K562 (cell line): ENCODE measurements at regions not wholly inside any gene's neighbourhood (a gene's known extent, or its start where the extent isn't known, plus 50 kb on each side); places are given as distances from the start of the nearest gene placed in this dataset.

Source experiments
- ATAC-seq: fragments of 200-7000 bp; cut with Tn5 transposase; 3 replicates; pipeline ENCODE4 v1.9.1; 2020; ENCODE audit warnings: moderate library complexity
- BruUV-seq: library from RNA; stranded (reverse); fragments of 400-500 nt; replicated peaks from 2 replicates; lab custom pipeline; 2021; lab: Mats Ljungman, UMichigan
- CTCF ChIA-PET: fragments of 300-600 bp; formaldehyde crosslinking; extraction: SDS; loops from one replicate; lab custom pipeline; 2021; ENCODE audit warnings: low intra/inter-chr PET ratio; lab: Yijun Ruan, JAX
- POLR2A ChIA-PET: fragments of 300-600, 350-650 bp; sonication (Branson Sonifier 250); formaldehyde crosslinking; extraction: SDS; loops from one replicate; lab custom pipeline; 2021; ENCODE audit warnings: antibody characterized with exemption, inconsistent platforms; lab: Yijun Ruan, JAX
- DNase-seq, 4 experiments: peaks; one replicate each; pipeline versions ENCODE4 v3.0.0 to v3.0.0-alpha.2; 2011 to 2018; ENCODE audit warnings: low spot score in 3 of 4, mixed read lengths in 3 of 4; ENCODE audit errors: extremely low read depth in 1 of 4
- FAIRE-seq: peaks from 2 replicates; lab custom pipeline; 2011; peaks lifted over from hg19 to GRCh38; lab: Jason Lieb, UNC
- H2AFZ ChIP-seq: 2 replicates; pipeline ENCODE4 v1.6.0; 2011; ENCODE audit warnings: low read depth, low read length, control low read depth, inconsistent platforms
- H3K27ac ChIP-seq: fragments of 200-600 bp; 3 replicates; pipeline ENCODE4 v1.8.0; 2011; ENCODE audit warnings: low read depth, mild to moderate bottlenecking, control low read depth, inconsistent platforms, low read length, moderate library complexity, mixed read lengths; ENCODE audit errors: extremely low read depth
- H3K27me3 ChIP-seq, 2 experiments: fragments of 300-600 bp in 1 of 2; 2 replicates in 1 of 2; 3 replicates in 1 of 2; pipeline versions ENCODE4 v1.6.0 to v1.8.0; 2011; ENCODE audit warnings: inconsistent platforms in 2 of 2, low read length in 2 of 2, mild to moderate bottlenecking in 1 of 2, mixed read lengths in 1 of 2, moderate library complexity in 1 of 2; ENCODE audit not compliant: control insufficient read depth in 2 of 2, insufficient read depth in 2 of 2
- H3K36me3 ChIP-seq: fragments of 300-600 bp; 3 replicates; pipeline ENCODE4 v1.8.0; 2011; ENCODE audit warnings: mild to moderate bottlenecking, low read length, inconsistent platforms; ENCODE audit not compliant: control insufficient read depth, insufficient read depth
- H3K4me1 ChIP-seq, 2 experiments: fragments of 200-600 bp in 1 of 2; replicated peaks in 1 of 2; 2 replicates in 1 of 2; 3 replicates in 1 of 2; pipeline versions ENCODE4 v1.5.1 to v1.8.0; 2011; ENCODE audit warnings: inconsistent platforms in 2 of 2, low read length in 2 of 2, mild to moderate bottlenecking in 1 of 2, mixed read lengths in 1 of 2, moderate library complexity in 1 of 2; ENCODE audit not compliant: control insufficient read depth in 2 of 2, insufficient read depth in 2 of 2
- H3K4me2 ChIP-seq: 2 replicates; pipeline ENCODE4 v1.6.1; 2011; ENCODE audit warnings: low read length, control low read depth, inconsistent platforms, mixed read lengths; ENCODE audit not compliant: insufficient read depth
- H3K4me3 ChIP-seq: fragments of 200-600 bp; sonication (generic), shearing (Covaris generic); 2 replicates; pipeline ENCODE4 v1.5.1; 2016; ENCODE audit warnings: control low read depth, inconsistent platforms
- H3K79me2 ChIP-seq: fragments of 200-600 bp; 3 replicates; pipeline ENCODE4 v1.8.0; 2011; ENCODE audit warnings: low read length, inconsistent platforms; ENCODE audit not compliant: control insufficient read depth, insufficient read depth
- H3K9ac ChIP-seq, 2 experiments: 2 replicates each; pipeline versions ENCODE4 v1.6.0 to v1.6.1; 2011; ENCODE audit warnings: low read depth in 2 of 2, low read length in 2 of 2, control low read depth in 1 of 2, inconsistent platforms in 1 of 2, mild to moderate bottlenecking in 1 of 2, mixed read lengths in 1 of 2; ENCODE audit not compliant: insufficient read depth in 1 of 2
- H3K9me1 ChIP-seq: one replicate; pipeline ENCODE4 v1.6.0; 2011; ENCODE audit warnings: inconsistent platforms, mild to moderate bottlenecking, low read length, moderate library complexity; ENCODE audit not compliant: control insufficient read depth, insufficient read depth
- H3K9me3 ChIP-seq: replicated peaks from 2 replicates; pipeline ENCODE4 v1.5.1; 2011; ENCODE audit warnings: low read depth, low read length, inconsistent platforms; ENCODE audit not compliant: control insufficient read depth, insufficient read depth
- H4K20me1 ChIP-seq: replicated peaks from 2 replicates; pipeline ENCODE4 v1.6.1; 2011; ENCODE audit warnings: low read length, inconsistent platforms, mixed read lengths; ENCODE audit not compliant: control insufficient read depth, insufficient read depth
- EZH2 ChIP-seq: IDR thresholded peaks from 2 replicates; pipeline ENCODE4 v1.6.1; 2012; ENCODE audit warnings: low read depth, mild to moderate bottlenecking, inconsistent platforms, low read length, borderline replicate concordance
- MEF2D ChIP-seq: conservative IDR thresholded peaks from 2 replicates; pipeline ENCODE4 v1.6.1; 2016; ENCODE audit warnings: low read depth, missing genetic modification characterization, missing compliant biosample characterization
- PREB ChIP-seq: sonication (generic); formaldehyde crosslinking; IDR thresholded peaks from 2 replicates; pipeline ENCODE4 v1.8.1; 2023; ENCODE audit warnings: mild to moderate bottlenecking, missing genetic modification reagents
- RFX1 ChIP-seq: fragments of 450-650 bp; IDR thresholded peaks from 2 replicates; pipeline ENCODE4 v1.6.1; 2016; ENCODE audit warnings: mild to moderate bottlenecking, moderate library complexity
- RFX5 ChIP-seq: IDR thresholded peaks from 2 replicates; pipeline ENCODE4 v1.6.1; 2011; ENCODE audit warnings: low read depth, mild to moderate bottlenecking, improper control_type of control experiment, low read length
- WGBS: fragments of 100-300 bp; shearing (Covaris generic); methylation state at CpG from one replicate; pipeline ENCODE4 v1.1.6; 2016; ENCODE audit warnings: low coverage, mixed read lengths; ENCODE audit not compliant: insufficient coverage; ENCODE audit errors: missing lambda C conversion rate; 5-methylcytosine and 5-hydroxymethylcytosine counted together
- in situ Hi-C: fragments of 300-500 bp; cut with MboI; formaldehyde crosslinking; loops from 4 replicates; pipeline ENCODE4 v1.15.0; 2018; ENCODE audit warnings: inconsistent platforms, mixed read lengths
- intact Hi-C: fragments of 100-400 bp; cut with micrococcal nuclease; formaldehyde crosslinking; loops from 2 replicates; pipeline ENCODE4 v1.14.2; 2022
- TF ChIP-seq, protein P1 (sequence below): fragments of 450-650 bp; IDR thresholded peaks from 2 replicates; pipeline ENCODE4 v1.6.1; 2016; ENCODE audit warnings: antibody characterized with exemption

DNA sequence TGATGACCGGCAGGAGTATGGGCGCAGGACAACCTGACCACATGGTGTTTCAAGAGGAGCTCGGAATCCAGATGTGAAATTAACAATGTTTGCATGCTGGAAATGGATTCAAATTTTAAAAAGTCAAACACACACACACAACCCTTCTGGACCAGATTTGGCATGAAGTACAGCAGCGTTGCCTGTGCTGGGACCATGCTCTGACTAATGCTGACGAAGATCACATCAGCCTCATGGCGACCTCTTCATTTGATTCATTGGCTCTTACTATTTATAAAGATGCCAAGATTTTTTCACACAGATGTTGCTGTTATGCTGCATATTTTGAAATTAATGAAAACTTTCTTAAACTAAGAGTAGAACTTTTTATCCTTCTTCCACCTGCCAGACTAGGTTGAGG is 926.6 kb upstream of the TMEM132C start:
- BruUV-seq: no TSS peak
- in situ Hi-C loops (no loop called here), intact Hi-C loops (no loop called here)
- ChIA-PET CTCF (no interaction called here), POLR2A (no interaction called here)
- Histone ChIP-seq H3K9me3 (no peaks in the 10 kb centered on the region), H3K27me3 (no peaks in the 10 kb centered on the region), H3K79me2 (no peaks in the 10 kb centered on the region), H4K20me1 (no peaks in the 10 kb centered on the region), H3K4me3 (no peak overlapping the region), H3K9me1 (no peaks in the 10 kb centered on the region), H3K9ac (no peak overlapping the region), H3K4me2 (no peak overlapping the region), H3K4me1 (no peaks in the 10 kb centered on the region), H3K36me3 (no peaks in the 10 kb centered on the region), H3K27ac (no peak overlapping the region), H2AFZ (no peak overlapping the region)
- WGBS: under 1% methylated on average over 6 of the region's 6 CpGs
- FAIRE-seq (no peak), DNase-seq (no peak), ATAC-seq (no peak)
- no peak for TF ChIP-seq PREB (CRISPR knock-in tag)
- TF ChIP-seq, protein P1, sequence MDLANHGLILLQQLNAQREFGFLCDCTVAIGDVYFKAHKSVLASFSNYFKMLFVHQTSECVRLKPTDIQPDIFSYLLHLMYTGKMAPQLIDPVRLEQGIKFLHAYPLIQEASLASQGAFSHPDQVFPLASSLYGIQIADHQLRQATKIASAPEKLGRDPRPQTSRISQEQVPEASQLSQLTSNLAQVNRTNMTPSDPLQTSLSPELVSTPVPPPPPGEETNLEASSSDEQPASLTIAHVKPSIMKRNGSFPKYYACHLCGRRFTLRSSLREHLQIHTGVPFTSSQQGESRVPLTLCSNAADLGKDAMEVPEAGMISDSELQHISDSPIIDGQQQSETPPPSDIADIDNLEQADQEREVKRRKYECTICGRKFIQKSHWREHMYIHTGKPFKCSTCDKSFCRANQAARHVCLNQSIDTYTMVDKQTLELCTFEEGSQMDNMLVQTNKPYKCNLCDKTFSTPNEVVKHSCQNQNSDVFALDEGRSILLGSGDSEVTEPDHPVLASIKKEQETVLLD: no peak

DNA sequence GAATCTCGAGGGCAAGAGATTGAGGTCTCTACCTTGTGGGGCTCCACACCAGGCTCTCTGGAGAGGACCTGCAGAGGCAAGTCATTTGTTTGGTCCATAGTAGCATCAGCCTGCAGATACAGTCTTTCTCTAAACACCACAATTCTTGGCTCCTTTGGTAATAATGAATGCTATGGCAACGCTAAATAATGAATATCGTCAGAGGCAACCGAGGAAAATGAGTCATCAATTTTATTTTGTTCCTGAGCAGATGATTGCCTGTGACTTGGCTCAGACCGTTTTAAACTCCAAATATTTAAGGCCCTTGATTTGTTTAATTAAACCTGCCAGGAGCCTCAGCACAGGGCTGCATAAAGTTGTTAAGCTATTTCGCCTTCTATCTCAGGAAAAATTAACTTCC is 924.1 kb upstream of the TMEM132C start:
- no peak for ATAC-seq
- no peaks in the 10 kb centered on the region for H4K20me1 ChIP-seq
- no peak for TF ChIP-seq EZH2
- no peak for TF ChIP-seq MEF2D (tag)
- TF ChIP-seq RFX1: peak; percentile 8; the same call in 1 of the 2 replicates
- no peak for TF ChIP-seq RFX5
- ChIA-PET POLR2A (no interaction called here), CTCF (no interaction called here)
- H3K4me1 ChIP-seq: no peaks in the 10 kb centered on the region
- H3K4me2 ChIP-seq: no peak overlapping the region
- no TSS peak for BruUV-seq
- FAIRE-seq: no peak
- H3K9me3 ChIP-seq: no peaks in the 10 kb centered on the region
- in situ Hi-C loops: no loop called here
- H3K27ac ChIP-seq: no peak overlapping the region
- H3K27me3 ChIP-seq: no peaks in the 10 kb centered on the region
- no peaks in the 10 kb centered on the region for H3K9me1 ChIP-seq
- no peak for DNase-seq
- WGBS: 2% methylated on average over 6 of the region's 6 CpGs
- H3K36me3 ChIP-seq: no peaks in the 10 kb centered on the region
- no peak overlapping the region for H3K4me3 ChIP-seq
- no peaks in the 10 kb centered on the region for H3K79me2 ChIP-seq
- H3K9ac ChIP-seq: no peak overlapping the region
- intact Hi-C loops: no loop called here
- no peak overlapping the region for H2AFZ ChIP-seq
